RKO (cell line): ENCODE measurements at regions not wholly inside any gene's neighbourhood (a gene's known extent, or its start where the extent isn't known, plus 50 kb on each side); places are given as distances from the start of the nearest gene placed in this dataset.
"Not testable (repeated sequence)": the region's sequence is repeated elsewhere in the genome, so short reads cannot be mapped to it uniquely, and the experiment has no call there.

ENCODE experiments used
- DNase-seq: peaks from one replicate; pipeline ENCODE4 v3.0.0-alpha.2; 2016; ENCODE audit warnings: low spot score

GRCh38 chr10:36493516-36493880 lies 631.9 kb upstream of the ANKRD30A start:
- peak; percentile 67 for DNase-seq

GRCh38 chr10:36492590-36493515 lies 632.5 kb upstream of the ANKRD30A start:
- DNase-seq = no peak

GRCh38 chr10:36491926-36492325 lies 633.5 kb upstream of the ANKRD30A start:
- DNase-seq = no peak

GRCh38 chr10:36489611-36490228 lies 635.7 kb upstream of the ANKRD30A start:
- DNase-seq = no peak

- no peak for DNase-seq
These were observed 636.2 kb upstream of the ANKRD30A start for GRCh38 chr10:36489181-36489580.

- DNase-seq = no peak
These were observed 636.8 kb upstream of the ANKRD30A start for GRCh38 chr10:36488579-36488978.

GRCh38 chr10:36479073-36479472 lies 646.3 kb upstream of the ANKRD30A start:
- no peak for DNase-seq

GRCh38 chr10:36476399-36476798 lies 649.0 kb upstream of the ANKRD30A start:
- DNase-seq = no peak

- peak; percentile 46 for DNase-seq
These were observed 649.7 kb upstream of the ANKRD30A start for GRCh38 chr10:36475746-36476145.

- DNase-seq = no peak
These were observed 650.9 kb upstream of the ANKRD30A start for GRCh38 chr10:36474456-36474855.

GRCh38 chr10:36473122-36473521 lies 652.3 kb upstream of the ANKRD30A start:
- DNase-seq = no peak

- DNase-seq = no peak
These were observed 655.8 kb upstream of the ANKRD30A start for GRCh38 chr10:36469585-36469984.

- no peak for DNase-seq
These were observed 656.8 kb upstream of the ANKRD30A start for GRCh38 chr10:36468620-36469019.

- DNase-seq = no peak
These were observed 659.6 kb upstream of the ANKRD30A start for GRCh38 chr10:36465604-36466379.

- no peak for DNase-seq
These were observed 661.1 kb upstream of the ANKRD30A start for GRCh38 chr10:36464291-36464690.

- no peak for DNase-seq
These were observed 662.0 kb upstream of the ANKRD30A start for GRCh38 chr10:36463390-36463789.

GRCh38 chr10:36462194-36462593 lies 663.2 kb upstream of the ANKRD30A start:
- DNase-seq = peak; percentile 24

GRCh38 chr10:36458437-36458836 lies 667.0 kb upstream of the ANKRD30A start:
- DNase-seq = not testable (repeated sequence)

GRCh38 chr10:36457751-36458150 lies 667.6 kb upstream of the ANKRD30A start:
- no peak for DNase-seq

GRCh38 chr10:36455526-36456133 lies 669.8 kb upstream of the ANKRD30A start:
- DNase-seq = no peak

GRCh38 chr10:36452851-36453250 lies 672.5 kb upstream of the ANKRD30A start:
- DNase-seq = no peak

- no peak for DNase-seq
These were observed 673.9 kb upstream of the ANKRD30A start for GRCh38 chr10:36451391-36451970.
